ENCODE measurements at regions not wholly inside any gene's neighbourhood (a gene's known extent, or its start where the extent isn't known, plus 50 kb on each side); places are given as distances from the start of the nearest gene placed in this dataset.

GRCh38 chr13:57264965-57265364, 98.0 kb downstream of the PRR20E start:
- no peak for TF ChIP-seq CTCF (IDR thresholded peaks at IDR 0.05 in 4 of 5, conservative IDR thresholded peaks at IDR 0.05 in 1 of 5)
- no peak for TF ChIP-seq POLR2A (IDR thresholded peaks at IDR 0.05)
